Neural cell (in vitro differentiated cells): ENCODE measurements at regions not wholly inside any gene's neighbourhood (a gene's known extent, or its start where the extent isn't known, plus 50 kb on each side); places are given as distances from the start of the nearest gene placed in this dataset.
"Not testable (repeated sequence)": the region's sequence is repeated elsewhere in the genome, so short reads cannot be mapped to it uniquely, and the experiment has no call there.

Source experiments
- H2AFZ ChIP-seq: fragments of 200-600, 300-800 bp; sonication (generic), shearing (Covaris generic); 2 replicates; pipeline ENCODE4 v1.6.0; 2014; ENCODE audit warnings: low read depth, mild to moderate bottlenecking, antibody characterized with exemption, low read length, moderate library complexity
- H3F3A ChIP-seq: fragments of 200-600 bp; shearing (Covaris generic); 2 replicates; pipeline ENCODE4 v1.6.1; 2016; ENCODE audit warnings: mild to moderate bottlenecking, moderate library complexity, mixed read lengths, antibody characterized with exemption, low read length; ENCODE audit not compliant: insufficient read depth, poor library complexity, severe bottlenecking
- H3K27ac ChIP-seq: fragments of 200-600, 300-800 bp; sonication (generic), shearing (Covaris generic); 2 replicates; pipeline ENCODE4 v1.5.1; 2014; ENCODE audit warnings: mild to moderate bottlenecking, low read length, moderate library complexity
- H3K27me3 ChIP-seq: fragments of 300-800, 200-600 bp; sonication (generic), shearing (Covaris generic); 2 replicates; pipeline ENCODE4 v1.6.0; 2014; ENCODE audit warnings: mild to moderate bottlenecking, low read depth, low read length, moderate library complexity; ENCODE audit not compliant: insufficient read depth
- H3K36me3 ChIP-seq: fragments of 300-800, 200-600 bp; sonication (generic), shearing (Covaris generic); 2 replicates; pipeline ENCODE4 v1.5.1; 2014; ENCODE audit warnings: mild to moderate bottlenecking, antibody characterized with exemption, low read length, moderate library complexity; ENCODE audit not compliant: insufficient read depth
- H3K4me2 ChIP-seq: fragments of 300-800, 200-600 bp; sonication (generic), shearing (Covaris generic); 2 replicates; pipeline ENCODE4 v1.6.0; 2014; ENCODE audit warnings: mild to moderate bottlenecking, low read length
- H3K4me3 ChIP-seq: fragments of 300-800, 200-600 bp; sonication (generic), shearing (Covaris generic); 2 replicates; pipeline ENCODE4 v1.5.1; 2014; ENCODE audit warnings: mild to moderate bottlenecking, low read length, moderate library complexity
- H3K79me2 ChIP-seq: fragments of 200-600 bp; shearing (Covaris generic); replicated peaks from 2 replicates; pipeline ENCODE4 v1.6.0; 2014; ENCODE audit warnings: mild to moderate bottlenecking, low read length, moderate library complexity; ENCODE audit not compliant: insufficient read depth
- H3K9ac ChIP-seq: fragments of 300-800, 200-600 bp; sonication (generic), shearing (Covaris generic); 2 replicates; pipeline ENCODE4 v1.6.1; 2016; ENCODE audit warnings: mild to moderate bottlenecking, low read length, mixed read lengths
- H3K9me2 ChIP-seq: fragments of 200-600 bp; shearing (Covaris generic); 2 replicates; pipeline ENCODE4 v1.6.1; 2016; ENCODE audit warnings: mild to moderate bottlenecking, low read length, mixed read lengths; ENCODE audit not compliant: insufficient read depth
- H3K9me3 ChIP-seq: fragments of 200-600, 300-800 bp; sonication (generic), shearing (Covaris generic); 2 replicates; pipeline ENCODE4 v1.6.1; 2016; ENCODE audit warnings: mild to moderate bottlenecking, mixed run types, low read length, moderate library complexity, mixed read lengths
- H4K20me1 ChIP-seq: fragments of 200-600 bp; shearing (Covaris generic); 2 replicates; pipeline ENCODE4 v1.6.1; 2016; ENCODE audit warnings: mild to moderate bottlenecking, mixed run types; ENCODE audit not compliant: insufficient read depth
- EP300 ChIP-seq: fragments of 450-650 bp; conservative IDR thresholded peaks from 2 replicates; pipeline ENCODE4 v1.6.1; 2014; ENCODE audit warnings: antibody characterized with exemption, mild to moderate bottlenecking, moderate library complexity; ENCODE audit not compliant: poor library complexity, severe bottlenecking
- EZH2 ChIP-seq: fragments of 200-600, 300-800 bp; shearing (Covaris generic), sonication (generic); IDR thresholded peaks from 2 replicates; pipeline ENCODE4 v1.6.1; 2014; ENCODE audit warnings: antibody characterized with exemption, low read length, borderline replicate concordance, mild to moderate bottlenecking; ENCODE audit not compliant: insufficient read depth, poor library complexity, severe bottlenecking
- MXI1 ChIP-seq: fragments of 450-650 bp; conservative IDR thresholded peaks from 2 replicates; pipeline ENCODE4 v1.6.1; 2014; ENCODE audit warnings: antibody characterized with exemption, mild to moderate bottlenecking; ENCODE audit not compliant: poor library complexity, severe bottlenecking
- POLR2AphosphoS5 ChIP-seq: IDR thresholded peaks from 2 replicates; pipeline ENCODE4 v1.6.1; 2012
- RAD21 ChIP-seq: fragments of 450-650 bp; conservative IDR thresholded peaks from 2 replicates; pipeline ENCODE4 v1.6.1; 2014; ENCODE audit warnings: antibody characterized with exemption, mild to moderate bottlenecking, moderate library complexity
- SMC3 ChIP-seq: fragments of 450-650 bp; conservative IDR thresholded peaks from 2 replicates; pipeline ENCODE4 v1.6.1; 2014; ENCODE audit warnings: antibody characterized with exemption, mild to moderate bottlenecking, moderate library complexity; ENCODE audit not compliant: poor library complexity
- TF ChIP-seq, protein P1 (sequence below): fragments of 450-650 bp; IDR thresholded peaks from 2 replicates; pipeline ENCODE4 v1.5.1; 2014; ENCODE audit warnings: antibody characterized with exemption, mild to moderate bottlenecking, moderate library complexity; ENCODE audit not compliant: poor library complexity, severe bottlenecking

DNA sequence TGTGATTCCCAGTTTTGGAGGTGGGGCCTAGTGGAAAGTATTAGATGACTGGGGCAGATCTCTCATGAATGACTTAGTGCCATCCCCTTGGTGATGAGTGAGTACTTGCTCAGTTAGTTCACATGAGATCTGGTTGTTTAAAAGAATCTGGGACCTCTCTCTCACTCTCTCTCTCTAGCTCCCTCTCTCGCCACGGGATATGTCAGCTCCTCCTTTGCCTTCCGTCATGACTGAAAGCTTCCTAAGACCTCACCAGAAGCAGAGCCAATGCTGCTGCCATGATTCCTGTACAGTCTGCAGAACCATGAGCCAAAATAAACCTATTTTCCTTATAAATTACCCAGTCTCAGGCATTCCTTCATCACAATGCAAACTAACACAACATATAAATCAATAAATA is 176.7 kb downstream of the PRELID2 start:
- Histone ChIP-seq H3K9me3 (no peaks in the 10 kb centered on the region), H3K27me3 (no peaks in the 10 kb centered on the region), H4K20me1 (no peaks in the 10 kb centered on the region), H2AFZ (no peak overlapping the region), H3K9me2 (no peaks in the 10 kb centered on the region), H3K9ac (no peak overlapping the region), H3K36me3 (no peaks in the 10 kb centered on the region), H3K4me2 (no peak overlapping the region), H3F3A (no peaks in the 10 kb centered on the region), H3K27ac (no peak overlapping the region), H3K79me2 (no peaks in the 10 kb centered on the region), H3K4me3 (no peak overlapping the region)
- TF ChIP-seq, protein P1, sequence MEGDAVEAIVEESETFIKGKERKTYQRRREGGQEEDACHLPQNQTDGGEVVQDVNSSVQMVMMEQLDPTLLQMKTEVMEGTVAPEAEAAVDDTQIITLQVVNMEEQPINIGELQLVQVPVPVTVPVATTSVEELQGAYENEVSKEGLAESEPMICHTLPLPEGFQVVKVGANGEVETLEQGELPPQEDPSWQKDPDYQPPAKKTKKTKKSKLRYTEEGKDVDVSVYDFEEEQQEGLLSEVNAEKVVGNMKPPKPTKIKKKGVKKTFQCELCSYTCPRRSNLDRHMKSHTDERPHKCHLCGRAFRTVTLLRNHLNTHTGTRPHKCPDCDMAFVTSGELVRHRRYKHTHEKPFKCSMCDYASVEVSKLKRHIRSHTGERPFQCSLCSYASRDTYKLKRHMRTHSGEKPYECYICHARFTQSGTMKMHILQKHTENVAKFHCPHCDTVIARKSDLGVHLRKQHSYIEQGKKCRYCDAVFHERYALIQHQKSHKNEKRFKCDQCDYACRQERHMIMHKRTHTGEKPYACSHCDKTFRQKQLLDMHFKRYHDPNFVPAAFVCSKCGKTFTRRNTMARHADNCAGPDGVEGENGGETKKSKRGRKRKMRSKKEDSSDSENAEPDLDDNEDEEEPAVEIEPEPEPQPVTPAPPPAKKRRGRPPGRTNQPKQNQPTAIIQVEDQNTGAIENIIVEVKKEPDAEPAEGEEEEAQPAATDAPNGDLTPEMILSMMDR: no peak
- TF ChIP-seq RAD21: no peak
- no peak for TF ChIP-seq EP300

DNA sequence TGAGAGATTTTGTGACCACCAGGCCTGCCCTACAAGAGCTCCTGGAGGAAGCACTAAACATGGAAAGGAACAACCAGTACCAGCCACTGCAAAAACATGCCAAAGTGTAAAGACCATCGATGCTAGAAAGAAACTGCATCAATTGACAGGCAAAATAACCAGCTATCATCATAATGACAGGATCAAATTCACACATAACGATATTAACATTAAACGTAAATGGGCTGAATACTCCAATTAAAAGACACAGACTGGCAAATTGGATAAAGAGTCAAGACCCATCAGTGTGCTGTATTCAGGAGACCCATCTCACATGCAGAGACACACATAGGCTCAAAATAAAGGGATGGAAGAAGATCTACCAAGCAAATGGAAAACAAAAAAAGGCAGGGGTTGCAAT is 182.4 kb downstream of the PRELID2 start:
- not testable (repeated sequence) for H3K27me3 ChIP-seq, H3K9me2 ChIP-seq, H3K36me3 ChIP-seq, H3K9ac ChIP-seq, H4K20me1 ChIP-seq, H3K27ac ChIP-seq, H2AFZ ChIP-seq, H3K4me3 ChIP-seq, H3F3A ChIP-seq, H3K79me2 ChIP-seq, H3K9me3 ChIP-seq, H3K4me2 ChIP-seq

DNA sequence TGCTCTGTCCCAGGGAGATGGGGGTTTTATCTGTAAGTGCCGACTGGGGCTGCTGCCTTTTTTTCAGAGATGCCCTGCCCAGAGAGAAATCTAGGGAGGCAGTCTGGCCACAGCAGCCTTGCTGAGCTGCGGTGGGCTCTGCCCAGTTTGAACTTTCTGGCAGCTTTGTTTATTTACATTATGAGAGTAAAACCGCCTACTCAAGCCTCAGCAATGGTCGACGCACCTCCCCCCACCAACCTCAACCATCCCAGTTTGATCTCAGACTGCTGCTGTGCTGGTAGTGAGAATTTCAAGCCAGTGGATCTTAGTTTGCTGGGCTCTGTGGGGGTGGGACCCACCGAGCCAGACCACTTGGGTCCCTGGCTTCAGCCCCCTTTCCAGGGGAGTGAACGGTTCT is 188.0 kb downstream of the PRELID2 start:
- H4K20me1 ChIP-seq, H3K79me2 ChIP-seq, H3K9me2 ChIP-seq, H3F3A ChIP-seq, H3K4me2 ChIP-seq, H3K27ac ChIP-seq, H3K4me3 ChIP-seq, H3K27me3 ChIP-seq, H2AFZ ChIP-seq, H3K36me3 ChIP-seq, H3K9me3 ChIP-seq, H3K9ac ChIP-seq: not testable (repeated sequence)

DNA sequence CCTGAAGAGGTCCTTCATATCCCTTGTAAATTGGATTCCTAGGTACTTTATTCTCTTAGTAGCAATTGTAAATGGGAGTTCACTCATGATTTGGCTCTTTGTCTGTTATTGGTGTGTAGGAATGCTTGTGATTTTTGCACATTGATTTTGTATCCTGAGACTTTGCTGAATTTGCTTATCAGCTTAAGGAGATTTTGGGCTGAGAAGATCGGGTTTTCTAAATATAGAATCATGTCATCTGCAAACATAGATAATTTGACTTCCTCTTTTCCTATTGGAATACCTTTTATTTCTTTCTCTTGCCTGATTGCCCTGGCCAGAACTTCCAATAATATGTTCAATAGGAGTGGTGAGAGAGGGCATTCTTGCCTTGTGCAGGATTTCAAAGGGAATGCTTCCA is 191.9 kb downstream of the PRELID2 start:
- not testable (repeated sequence) for H4K20me1 ChIP-seq, H3K4me3 ChIP-seq, H3K36me3 ChIP-seq, H3K9me3 ChIP-seq, H3K27me3 ChIP-seq, H2AFZ ChIP-seq, H3K79me2 ChIP-seq, H3K4me2 ChIP-seq, H3K27ac ChIP-seq, H3K9ac ChIP-seq, H3F3A ChIP-seq, H3K9me2 ChIP-seq

DNA sequence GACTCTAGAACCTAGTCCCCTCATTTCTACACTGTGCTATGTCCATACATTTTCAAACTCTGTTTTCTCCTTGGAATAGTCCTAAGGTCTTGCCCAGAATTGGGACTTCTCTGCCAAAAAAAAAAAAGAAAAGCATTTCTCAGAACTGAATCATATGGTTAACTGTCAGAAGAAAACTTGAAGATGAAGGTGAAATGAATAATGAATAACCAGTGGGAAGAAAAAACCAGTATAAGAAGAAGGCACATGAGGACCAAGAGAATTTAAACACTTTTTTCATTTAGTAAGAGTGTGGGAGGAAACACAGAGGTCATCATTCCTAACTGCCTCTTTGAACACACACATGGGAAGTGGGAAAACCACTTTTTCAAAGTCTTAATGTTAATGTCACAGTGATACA is 197.7 kb downstream of the PRELID2 start:
- no peaks in the 10 kb centered on the region for H3K27me3 ChIP-seq
- H3K9me3 ChIP-seq: no peaks in the 10 kb centered on the region
- H3K79me2 ChIP-seq: no peaks in the 10 kb centered on the region
- no peaks in the 10 kb centered on the region for H4K20me1 ChIP-seq
- H3K9me2 ChIP-seq: no peaks in the 10 kb centered on the region
- peaks cover 10% of the 10 kb centered on the region for H3F3A ChIP-seq
- no peak overlapping the region for H2AFZ ChIP-seq
- no peak overlapping the region for H3K9ac ChIP-seq
- H3K27ac ChIP-seq: no peak overlapping the region
- no peak overlapping the region for H3K4me2 ChIP-seq
- H3K4me3 ChIP-seq: no peak overlapping the region
- H3K36me3 ChIP-seq: no peaks in the 10 kb centered on the region
- TF ChIP-seq POLR2AphosphoS5 (no peak), EP300 (no peak), RAD21 (no peak), MXI1 (no peak), SMC3 (no peak), EZH2 (no peak)
- TF ChIP-seq, protein P1: no peak
